ENCODE measurements at regions not wholly inside any gene's neighbourhood (a gene's known extent, or its start where the extent isn't known, plus 50 kb on each side); places are given as distances from the start of the nearest gene placed in this dataset.

GRCh38 chr5:163373436-163374084 lies 63.8 kb upstream of the CCNG1 start:
- DNase-seq = no peak

GRCh38 chr5:163377982-163378381 lies 59.4 kb upstream of the CCNG1 start:
- DNase-seq = no peak

GRCh38 chr5:163379298-163380155 lies 57.9 kb upstream of the CCNG1 start:
- DNase-seq = no peak

DNA sequence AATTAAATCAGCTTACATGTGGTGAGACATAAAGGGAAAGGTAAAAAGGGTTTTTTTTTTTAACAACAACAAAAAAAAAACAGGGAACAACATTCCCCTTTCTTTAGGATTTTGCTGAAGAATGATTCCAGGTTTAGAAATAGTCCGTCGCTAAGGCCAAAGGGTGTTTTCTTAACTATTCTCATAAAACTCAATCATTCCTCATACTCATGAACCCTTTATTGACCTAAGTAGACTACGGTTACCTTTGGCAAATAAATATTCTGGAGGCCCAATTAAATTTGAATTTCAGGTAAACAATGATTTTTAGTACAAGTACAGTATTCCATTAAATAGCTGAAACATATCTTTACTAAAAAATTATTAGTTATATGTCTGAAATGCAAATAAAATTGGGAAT lies 55.6 kb upstream of the CCNG1 start:
- no peak for DNase-seq

- no peak for DNase-seq
Measured at GRCh38 chr5:163383754-163384153, 53.6 kb upstream of the CCNG1 start.

- no peak for DNase-seq
Measured at GRCh38 chr5:163384669-163385068, 52.7 kb upstream of the CCNG1 start.

DNA sequence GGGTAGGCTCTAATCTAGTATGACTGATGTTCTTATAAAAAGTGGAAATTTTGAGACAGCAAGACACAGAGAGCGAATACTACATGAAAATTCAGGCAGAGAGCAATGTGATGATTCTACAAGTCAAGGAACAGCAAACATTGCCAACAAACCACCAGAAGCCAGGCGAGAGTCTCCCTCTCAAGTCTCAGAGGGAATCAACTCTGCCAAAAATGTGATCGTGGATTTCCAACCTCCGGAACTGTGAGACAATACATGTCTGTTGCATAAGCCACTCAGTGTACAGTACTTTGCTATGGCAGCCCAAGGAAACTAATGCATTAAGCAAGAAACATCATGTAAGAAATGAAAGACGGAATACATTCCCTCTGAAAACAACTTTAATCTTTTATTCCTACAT lies 52.1 kb upstream of the CCNG1 start:
- no peak for DNase-seq

- no peak for DNase-seq
Measured at GRCh38 chr5:163385824-163386223, 51.6 kb upstream of the CCNG1 start.

DNA sequence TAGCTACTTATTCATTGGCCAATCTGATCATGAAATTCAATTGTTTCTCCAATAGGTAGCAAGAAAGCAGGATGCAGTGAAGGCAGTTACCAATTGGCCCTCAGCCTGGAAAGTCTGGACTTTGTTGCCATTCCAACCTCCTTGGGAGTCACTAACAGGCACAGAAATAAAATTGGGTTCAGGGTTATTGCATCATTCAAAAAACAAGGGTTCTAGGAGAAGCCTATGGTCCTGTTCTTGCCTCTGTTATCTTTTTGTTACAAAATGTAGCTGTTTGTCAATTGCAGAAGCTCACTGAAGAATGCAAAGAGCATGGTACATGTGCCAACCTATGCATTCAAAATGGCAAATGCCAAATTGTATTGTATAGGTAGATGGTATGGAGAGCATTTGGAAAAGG lies 51.0 kb upstream of the CCNG1 start:
- no peak for DNase-seq

GRCh38 chr5:163387589-163388343 lies 49.6 kb upstream of the CCNG1 start:
- DNase-seq = no peak
